ENCODE measurements at regions not wholly inside any gene's neighbourhood (a gene's known extent, or its start where the extent isn't known, plus 50 kb on each side); places are given as distances from the start of the nearest gene placed in this dataset.
"Not testable (repeated sequence)": the region's sequence is repeated elsewhere in the genome, so short reads cannot be mapped to it uniquely, and the experiment has no call there.

- DNase-seq (ENCODE audit: low spot score), result not testable (repeated sequence)
These were observed 563.3 kb upstream of the MBL2 start for GRCh38 chr10:53335803-53336422.

DNA sequence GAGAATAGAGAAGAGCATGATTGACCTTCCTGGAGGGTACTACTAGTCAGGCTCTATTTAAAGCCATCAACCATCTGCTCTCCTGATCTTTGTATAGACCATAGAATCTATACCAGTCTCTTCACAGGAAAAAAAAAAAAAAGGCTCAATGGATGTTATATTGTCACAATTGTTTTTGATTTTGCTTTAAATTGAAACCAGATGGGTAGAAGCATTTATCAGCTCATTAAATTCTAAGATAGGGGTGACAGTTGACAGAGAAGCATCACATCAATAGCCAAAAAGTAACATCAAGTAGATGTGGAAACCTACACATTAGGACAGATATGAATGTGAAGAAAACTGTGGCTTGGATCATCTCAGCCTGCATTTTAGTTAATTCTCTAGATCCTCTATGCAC is 558.9 kb upstream of the MBL2 start:
- DNase-seq (ENCODE audit: low spot score), result no peak

GRCh38 chr10:53326401-53327305 is 554.1 kb upstream of the MBL2 start:
- not testable (repeated sequence) for DNase-seq (ENCODE audit: low spot score)

DNA sequence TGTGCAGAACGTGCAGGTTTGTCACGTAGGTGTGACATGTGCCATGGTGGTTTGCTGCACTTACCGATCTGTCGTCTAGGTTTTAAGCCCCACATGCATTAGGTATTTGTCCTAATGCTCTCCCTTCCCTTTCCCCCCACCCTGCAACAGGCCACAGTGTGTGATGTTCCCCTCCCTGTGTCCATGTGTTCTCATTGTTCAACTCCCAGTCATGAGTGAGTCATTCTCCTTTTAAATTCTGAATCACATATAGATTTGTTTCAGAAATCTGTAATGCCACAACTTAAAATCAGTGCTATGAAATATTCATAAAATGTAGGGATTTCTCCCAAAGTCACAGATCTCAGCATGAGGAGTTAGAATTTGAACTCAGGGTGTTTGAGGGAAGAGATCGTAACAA is 552.5 kb upstream of the MBL2 start:
- no peak for DNase-seq (ENCODE audit: low spot score)

DNA sequence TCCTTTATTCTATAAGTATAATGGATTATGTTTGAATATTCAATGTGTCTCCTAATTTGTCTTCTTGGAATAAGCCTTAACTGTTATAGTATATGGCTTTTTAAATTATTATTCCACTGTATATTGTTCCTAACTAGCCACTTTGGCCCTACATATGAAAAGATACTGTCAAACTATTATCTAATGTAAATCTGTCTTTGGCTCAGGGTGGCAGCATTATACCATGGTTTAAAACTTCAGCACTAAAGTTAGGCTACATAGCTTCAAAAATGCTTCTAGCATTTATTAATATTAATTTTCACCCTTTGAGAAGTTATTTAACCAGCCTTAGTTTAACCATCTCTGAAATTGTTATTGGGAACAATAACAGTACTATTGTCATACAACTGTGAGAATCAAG is 543.1 kb upstream of the MBL2 start:
- DNase-seq (ENCODE audit: low spot score), result no peak

DNA sequence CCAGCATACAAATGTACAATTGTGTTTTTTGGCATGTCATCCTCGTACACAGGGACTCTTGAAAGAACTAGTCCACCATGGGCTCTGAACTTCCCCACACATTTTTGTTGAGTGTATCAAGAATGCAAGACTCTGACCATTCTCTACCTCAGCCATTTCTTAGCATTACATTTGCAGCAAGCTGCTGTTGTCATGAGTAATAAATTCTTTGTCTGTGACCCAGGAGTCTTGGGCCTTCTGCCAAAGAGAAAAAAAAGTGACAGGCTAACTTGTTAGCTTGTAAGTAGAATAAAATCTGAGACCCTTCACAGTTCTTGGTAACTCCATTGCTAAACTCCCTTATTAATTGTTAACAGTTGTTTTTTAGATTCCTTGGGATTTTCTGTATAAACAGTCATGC is 542.3 kb upstream of the MBL2 start:
- DNase-seq (ENCODE audit: low spot score), result no peak

DNA sequence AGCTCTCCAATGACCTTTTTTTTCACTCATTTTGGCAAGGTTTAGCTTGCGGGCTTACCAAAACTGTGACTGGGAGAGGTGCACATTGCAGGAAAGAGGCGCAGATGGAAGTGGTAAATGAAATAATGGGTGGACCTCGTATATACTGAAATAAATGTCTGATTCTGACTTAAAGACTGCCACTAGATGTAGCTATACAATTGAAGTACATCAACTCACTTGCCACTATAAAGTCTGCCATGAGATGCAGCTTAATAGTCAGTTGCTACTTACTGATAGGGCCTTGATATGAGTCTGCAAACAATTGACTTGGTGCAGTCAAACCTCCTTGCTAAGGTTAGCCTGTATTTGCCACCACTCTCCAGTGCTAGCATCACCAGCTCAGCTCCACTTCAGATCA is 525.9 kb upstream of the MBL2 start:
- DNase-seq (ENCODE audit: low spot score), result no peak

DNA sequence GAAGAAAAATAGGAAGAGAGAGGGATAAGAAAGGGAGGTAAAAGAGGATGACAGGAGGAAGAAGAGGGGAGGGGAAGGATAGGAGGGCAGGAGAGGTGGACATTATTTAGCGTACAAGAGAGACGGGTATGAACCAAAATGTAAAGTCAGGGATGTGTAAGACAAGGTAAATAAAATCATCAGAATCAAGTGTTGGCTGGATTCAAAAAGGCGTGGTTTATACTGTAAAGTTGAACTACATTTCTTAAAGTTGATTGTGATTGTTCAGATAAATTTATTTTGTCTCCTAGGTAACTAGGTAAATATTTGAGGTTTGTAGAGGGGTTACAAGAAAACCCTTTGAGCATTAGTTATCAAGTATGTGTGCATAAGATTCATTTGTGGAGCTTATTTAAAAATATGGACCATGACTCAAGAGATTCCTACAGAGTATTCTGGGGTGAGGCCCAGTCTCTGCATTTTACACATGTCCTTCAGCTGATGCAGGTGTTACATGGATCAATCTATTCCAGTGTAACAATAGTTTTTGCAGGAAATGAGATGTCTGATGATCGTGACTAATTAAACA is 512.1 kb upstream of the MBL2 start:
- DNase-seq (ENCODE audit: low spot score), result no peak

DNA sequence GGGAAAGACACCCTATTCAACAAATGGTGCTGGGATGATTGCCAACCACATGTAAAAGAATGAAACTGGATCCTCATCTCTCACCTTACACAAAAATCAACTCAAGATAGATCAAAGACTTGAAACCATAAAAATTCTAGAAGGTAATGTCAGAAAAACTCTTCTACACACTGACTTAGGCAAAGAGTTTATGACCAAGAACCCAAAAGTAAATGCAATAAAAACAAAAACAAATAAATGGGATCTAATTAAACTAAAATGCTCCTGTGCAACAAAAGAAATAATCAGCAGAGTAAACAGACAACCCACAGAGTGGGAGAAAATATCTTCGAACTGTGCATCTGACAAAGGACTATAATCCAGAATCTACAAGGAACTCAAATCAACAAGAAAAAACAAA is 504.2 kb upstream of the MBL2 start:
- no peak for DNase-seq (ENCODE audit: low spot score)

DNA sequence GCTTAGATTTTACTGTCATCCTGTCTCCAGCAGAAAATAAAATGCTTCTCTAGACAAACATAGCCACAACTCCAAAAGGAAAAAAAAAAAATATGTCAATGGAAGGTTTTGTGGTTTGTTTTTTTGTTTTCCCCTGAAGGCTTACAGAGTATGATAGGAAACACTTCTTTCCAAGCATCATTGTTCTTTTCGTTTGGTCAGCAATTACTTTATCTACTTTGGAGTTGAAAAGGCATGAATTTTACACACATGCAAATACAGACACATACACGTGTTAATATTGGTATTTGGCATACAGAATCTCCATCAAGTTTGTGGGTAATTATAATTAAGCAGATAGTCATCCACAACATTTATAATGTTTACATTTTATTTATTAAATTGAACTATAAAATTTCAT is 496.9 kb upstream of the MBL2 start:
- DNase-seq (ENCODE audit: low spot score), result no peak

DNA sequence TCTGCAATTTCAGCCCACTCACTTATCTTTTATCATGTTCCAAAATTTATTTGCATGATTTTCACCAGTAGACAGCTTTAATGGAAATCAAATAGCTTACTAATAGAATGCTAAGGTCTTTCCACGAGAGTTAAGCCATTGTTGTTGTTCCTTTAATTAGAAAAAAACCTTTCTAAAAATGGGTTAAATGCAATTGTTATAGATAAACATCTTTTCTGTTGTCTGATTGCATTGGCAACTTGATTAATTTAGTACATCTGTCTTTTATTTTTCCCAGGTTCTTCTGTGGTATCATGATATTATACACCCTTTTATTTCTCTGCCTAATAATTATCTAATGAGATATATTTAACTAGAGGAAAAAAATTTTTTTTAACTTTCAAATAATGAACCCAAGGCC is 487.6 kb upstream of the MBL2 start:
- DNase-seq (ENCODE audit: low spot score), result no peak

GRCh38 chr10:53256623-53257022 is 484.0 kb upstream of the MBL2 start:
- DNase-seq (ENCODE audit: low spot score), result no peak

GRCh38 chr10:53255661-53256205 is 483.1 kb upstream of the MBL2 start:
- no peak for DNase-seq (ENCODE audit: low spot score)

- no peak for DNase-seq (ENCODE audit: low spot score)
These were observed 480.6 kb upstream of the MBL2 start for GRCh38 chr10:53253221-53253620.

DNA sequence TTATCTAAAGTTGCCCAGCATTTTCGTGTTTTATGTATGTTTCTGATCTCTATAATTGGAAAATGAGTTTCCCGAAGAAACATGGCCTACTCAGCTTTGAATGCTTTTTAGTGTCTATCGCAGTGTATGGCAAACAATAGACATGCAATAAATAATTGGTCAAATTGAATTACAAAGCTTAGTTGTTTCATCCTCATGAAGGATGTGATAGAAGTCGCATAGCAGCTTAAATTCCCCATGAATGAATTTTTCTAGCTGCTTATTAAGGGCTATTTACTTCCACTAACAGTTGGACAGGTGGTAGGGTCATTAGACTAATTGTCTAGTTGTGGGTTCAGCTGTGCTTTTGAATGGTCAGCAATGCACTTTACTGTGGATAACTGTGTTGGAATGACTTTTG is 467.3 kb upstream of the MBL2 start:
- DNase-seq (ENCODE audit: low spot score), result no peak

GRCh38 chr10:53236941-53237340 is 464.4 kb upstream of the MBL2 start:
- DNase-seq (ENCODE audit: low spot score), result no peak

DNA sequence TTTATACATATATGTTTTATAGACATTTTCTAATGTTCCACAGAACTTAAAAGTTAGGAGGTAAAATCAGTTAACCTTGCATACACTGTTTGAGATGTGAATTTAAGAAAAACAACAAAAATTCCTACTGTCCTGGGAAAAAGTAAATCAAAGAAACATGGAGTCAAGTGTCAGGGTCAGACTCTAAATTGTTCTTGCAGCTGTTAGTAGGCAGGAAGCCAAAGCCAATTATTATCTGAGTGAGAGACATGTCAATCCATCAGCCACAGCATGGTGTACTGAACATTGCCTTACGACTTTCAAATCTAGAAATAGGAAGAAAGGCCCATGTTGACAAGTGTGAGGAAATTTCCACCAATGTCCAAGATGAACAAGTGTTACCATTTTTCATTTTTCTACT is 461.2 kb upstream of the MBL2 start:
- DNase-seq (ENCODE audit: low spot score), result no peak

GRCh38 chr10:53230651-53231050 is 458.1 kb upstream of the MBL2 start:
- DNase-seq (ENCODE audit: low spot score), result no peak

DNA sequence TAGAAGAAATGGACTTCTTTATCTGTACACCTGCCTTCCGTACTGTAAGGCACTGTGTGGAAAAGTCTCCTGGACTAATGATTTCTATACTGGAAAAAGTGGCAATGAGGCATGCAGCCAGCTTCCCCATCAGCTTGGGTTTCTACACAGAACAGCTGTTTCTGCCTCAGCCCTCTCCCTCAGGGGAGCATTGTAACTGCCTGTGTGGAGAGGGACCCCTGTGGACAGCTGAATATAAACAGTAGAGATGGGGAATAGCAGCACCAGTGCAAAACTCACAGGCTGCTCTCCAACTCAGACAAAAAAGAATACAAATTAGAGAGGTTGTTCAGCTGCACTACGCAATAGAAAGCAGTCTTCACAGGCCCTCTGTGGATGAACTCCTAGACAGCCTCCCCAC is 451.3 kb upstream of the MBL2 start:
- DNase-seq (ENCODE audit: low spot score), result no peak

DNA sequence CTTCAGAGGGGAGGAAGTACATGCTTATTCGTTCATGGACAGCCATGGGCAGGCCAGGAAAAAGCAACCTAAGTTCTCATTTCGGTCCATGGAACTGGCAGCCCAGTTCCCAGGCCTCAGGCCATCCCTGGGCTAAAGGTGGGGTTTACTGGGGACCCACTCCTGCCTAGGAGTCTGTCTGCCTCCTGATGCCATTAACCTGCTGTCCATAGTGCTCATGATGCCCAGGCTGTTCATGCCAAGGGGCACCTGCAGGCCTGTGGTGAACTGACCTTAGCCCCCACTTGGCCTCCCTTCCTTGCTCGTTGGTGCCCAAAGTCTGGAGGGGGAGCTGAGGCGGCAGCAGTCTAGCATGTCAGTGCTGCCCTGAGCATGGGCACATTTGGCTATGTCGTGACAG is 450.2 kb upstream of the MBL2 start:
- DNase-seq (ENCODE audit: low spot score), result no peak

DNA sequence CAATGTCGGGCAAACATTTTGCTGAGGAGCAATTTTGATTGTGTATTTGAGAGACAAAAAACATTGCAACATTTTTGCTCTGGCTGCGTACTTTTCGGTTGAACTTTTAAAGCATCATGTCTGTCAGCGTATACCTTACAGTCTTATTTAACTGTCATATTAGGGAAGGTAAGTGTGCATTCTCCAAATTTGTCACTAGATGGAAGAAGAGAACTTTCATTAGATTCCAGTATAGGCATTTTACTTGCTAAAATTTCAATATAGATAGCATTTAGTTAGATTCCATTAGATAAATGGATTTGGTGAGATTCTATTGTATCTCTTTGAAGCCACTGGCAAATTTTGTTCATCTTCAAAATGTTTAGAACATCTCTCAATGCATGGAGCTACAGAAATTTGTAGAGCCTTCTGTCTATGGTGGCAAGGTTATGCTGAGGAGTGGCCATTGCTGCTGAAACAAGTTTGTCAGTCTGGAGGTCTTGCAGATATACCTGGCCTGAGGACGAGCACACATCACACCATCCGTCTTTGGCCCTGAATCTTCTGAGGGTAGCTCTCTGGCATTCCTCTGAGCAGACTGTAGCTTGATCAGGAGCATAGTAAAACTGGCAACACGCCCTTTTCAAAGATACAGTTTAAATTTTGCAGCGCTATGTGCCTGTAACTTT is 437.5 kb upstream of the MBL2 start:
- DNase-seq (ENCODE audit: low spot score), result no peak

DNA sequence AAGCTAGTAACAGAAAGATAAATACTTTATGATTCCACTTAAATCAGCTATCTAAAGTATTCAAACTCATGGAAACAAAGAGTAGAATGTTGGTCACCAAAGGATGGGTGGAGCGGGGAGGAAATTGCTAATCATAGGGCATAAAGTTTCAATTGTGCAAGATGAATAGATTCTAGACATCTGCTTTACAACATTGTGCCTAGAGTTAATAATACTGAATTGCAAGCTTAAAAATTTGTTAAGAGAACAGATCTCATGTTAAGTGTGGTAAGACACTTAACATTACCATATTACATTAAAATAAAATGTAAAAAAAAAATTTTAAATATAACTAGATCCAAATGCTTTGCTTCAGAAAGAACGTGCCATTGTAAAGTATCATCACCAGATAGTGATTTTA is 411.1 kb upstream of the MBL2 start:
- no peak for DNase-seq (ENCODE audit: low spot score)

All from ureter (tissue), 1 donor.